ENCODE measurements at regions not wholly inside any gene's neighbourhood (a gene's known extent, or its start where the extent isn't known, plus 50 kb on each side); places are given as distances from the start of the nearest gene placed in this dataset.
"Not testable (repeated sequence)": the region's sequence is repeated elsewhere in the genome, so short reads cannot be mapped to it uniquely, and the experiment has no call there.

GRCh38 chr1:82782599-82782998, 981.9 kb downstream of the ADGRL2 start:
- DNase-seq (ENCODE audit: low spot score): no peak
- H3K36me3 Mint-ChIP-seq (ENCODE audit: low read depth): no peaks in the 10 kb centered on the region
- peaks cover 4% of the 10 kb centered on the region for H3K4me1 Mint-ChIP-seq (ENCODE audit: low read depth)
- H3K9me3 Mint-ChIP-seq: no peaks in the 10 kb centered on the region
- H3K27me3 Mint-ChIP-seq (ENCODE audit: low read depth): no peaks in the 10 kb centered on the region
- no peak overlapping the region for H3K27ac Mint-ChIP-seq
- no peak overlapping the region for H3K4me3 Mint-ChIP-seq

- H3K36me3 Mint-ChIP-seq (ENCODE audit: low read depth): no peaks in the 10 kb centered on the region
- DNase-seq (ENCODE audit: low spot score): no peak
- H3K4me3 Mint-ChIP-seq: no peak overlapping the region
These were observed 977.9 kb downstream of the ADGRL2 start for GRCh38 chr1:82778612-82779011.

GRCh38 chr1:82777240-82777639, 976.5 kb downstream of the ADGRL2 start:
- H3K4me1 Mint-ChIP-seq (ENCODE audit: low read depth): peaks cover 8% of the 10 kb centered on the region
- no peaks in the 10 kb centered on the region for H3K36me3 Mint-ChIP-seq (ENCODE audit: low read depth)
- H3K27ac Mint-ChIP-seq: peak overlapping the region; percentile 63
- no peaks in the 10 kb centered on the region for H3K27me3 Mint-ChIP-seq (ENCODE audit: low read depth)
- peak overlapping the region; percentile 4 for H3K4me3 Mint-ChIP-seq
- no peaks in the 10 kb centered on the region for H3K9me3 Mint-ChIP-seq
- DNase-seq (ENCODE audit: low spot score): no peak

More at GRCh38 chr1:82778612-82779011, 977.9 kb downstream of the ADGRL2 start:
- H3K4me1 Mint-ChIP-seq (ENCODE audit: low read depth): peaks cover 8% of the 10 kb centered on the region
- H3K9me3 Mint-ChIP-seq: no peaks in the 10 kb centered on the region
- no peak overlapping the region for H3K27ac Mint-ChIP-seq
- H3K27me3 Mint-ChIP-seq (ENCODE audit: low read depth): no peaks in the 10 kb centered on the region

GRCh38 chr1:82776730-82777129, 976.0 kb downstream of the ADGRL2 start:
- H3K4me3 Mint-ChIP-seq; H3K27me3 Mint-ChIP-seq (ENCODE audit: low read depth); DNase-seq (ENCODE audit: low spot score): not testable (repeated sequence)

DNA sequence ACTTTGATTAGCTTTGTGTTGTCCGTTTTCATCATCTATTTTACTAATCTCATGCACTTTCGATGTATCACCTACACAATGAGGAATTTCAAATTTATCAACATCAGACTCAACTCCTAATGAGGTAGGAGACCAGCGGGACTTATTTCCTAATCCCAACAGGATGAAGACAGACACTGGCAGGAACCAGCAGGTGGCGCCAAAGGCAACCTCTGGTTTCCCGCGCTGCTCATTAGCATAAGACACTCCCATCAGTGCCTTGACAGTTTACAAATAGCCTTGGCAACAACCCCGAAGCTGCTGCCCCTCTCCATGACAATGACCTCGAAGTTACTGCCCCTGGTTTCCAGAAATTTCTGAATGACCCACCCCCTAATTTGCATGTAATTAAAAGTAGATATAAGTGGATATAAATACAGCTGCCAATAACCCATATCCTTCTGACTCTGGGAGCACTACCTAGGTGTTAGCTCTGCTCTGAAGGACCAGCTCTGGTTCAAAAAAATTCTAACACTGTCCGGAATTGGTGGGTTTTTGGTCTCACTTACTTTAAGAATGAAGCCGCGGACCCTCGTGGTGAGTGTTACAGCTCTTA, 974.8 kb downstream of the ADGRL2 start:
- Mint-ChIP-seq H3K4me3 (no peak overlapping the region), H3K4me1 (ENCODE audit: low read depth) (peaks cover 8% of the 10 kb centered on the region), H3K27me3 (ENCODE audit: low read depth) (no peaks in the 10 kb centered on the region), H3K9me3 (no peaks in the 10 kb centered on the region), H3K27ac (no peak overlapping the region), H3K36me3 (ENCODE audit: low read depth) (no peaks in the 10 kb centered on the region)
- DNase-seq (ENCODE audit: low spot score): no peak

More at GRCh38 chr1:82776730-82777129, 976.0 kb downstream of the ADGRL2 start:
- not testable (repeated sequence) for H3K36me3 Mint-ChIP-seq (ENCODE audit: low read depth); H3K4me1 Mint-ChIP-seq (ENCODE audit: low read depth); H3K27ac Mint-ChIP-seq; H3K9me3 Mint-ChIP-seq

DNA sequence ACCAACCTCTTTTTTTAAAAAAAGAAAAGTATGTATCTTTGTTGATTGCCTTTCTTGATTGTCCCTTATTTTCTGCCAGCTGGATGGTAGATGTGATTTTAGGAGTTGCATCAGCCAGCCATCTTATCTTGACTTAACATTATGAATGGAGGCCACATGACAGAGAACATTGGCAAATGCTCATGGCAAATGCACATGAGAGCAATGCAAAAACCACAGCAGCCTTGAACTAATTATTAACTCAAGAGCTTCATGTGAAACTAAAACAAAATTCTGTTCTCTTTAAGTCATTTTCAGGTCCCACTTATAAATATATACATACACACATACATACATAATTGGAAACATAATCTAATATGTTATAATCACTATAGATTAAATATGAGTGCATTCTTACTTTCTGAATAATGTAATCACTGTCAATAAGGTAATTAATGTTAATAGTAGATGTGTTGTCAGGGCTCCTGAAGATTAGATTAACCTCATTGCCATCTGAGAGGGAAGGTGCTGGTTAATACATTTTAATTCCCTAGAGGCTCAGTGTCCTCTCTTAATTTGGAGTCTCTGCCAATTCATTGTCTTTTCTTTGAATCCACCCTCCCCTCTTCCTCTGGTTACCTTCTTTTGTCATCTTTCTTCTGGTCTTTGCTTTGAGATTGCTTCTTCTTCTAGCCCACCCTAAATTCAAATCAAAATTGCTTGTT, 962.2 kb downstream of the ADGRL2 start:
- H3K27ac Mint-ChIP-seq: no peak overlapping the region
- H3K4me1 Mint-ChIP-seq (ENCODE audit: low read depth): no peaks in the 10 kb centered on the region
- no peak for DNase-seq (ENCODE audit: low spot score)
- no peaks in the 10 kb centered on the region for H3K36me3 Mint-ChIP-seq (ENCODE audit: low read depth)
- no peaks in the 10 kb centered on the region for H3K27me3 Mint-ChIP-seq (ENCODE audit: low read depth)
- no peak overlapping the region for H3K4me3 Mint-ChIP-seq
- no peaks in the 10 kb centered on the region for H3K9me3 Mint-ChIP-seq

GRCh38 chr1:82759035-82759434, 958.3 kb downstream of the ADGRL2 start:
- no peaks in the 10 kb centered on the region for H3K4me1 Mint-ChIP-seq (ENCODE audit: low read depth)
- DNase-seq (ENCODE audit: low spot score): no peak
- H3K9me3 Mint-ChIP-seq: no peaks in the 10 kb centered on the region
- H3K4me3 Mint-ChIP-seq: no peak overlapping the region
- no peak overlapping the region for H3K27ac Mint-ChIP-seq
- H3K36me3 Mint-ChIP-seq (ENCODE audit: low read depth): no peaks in the 10 kb centered on the region
- H3K27me3 Mint-ChIP-seq (ENCODE audit: low read depth): no peaks in the 10 kb centered on the region

- no peaks in the 10 kb centered on the region for H3K27me3 Mint-ChIP-seq (ENCODE audit: low read depth)
- no peak for DNase-seq (ENCODE audit: low spot score)
- H3K27ac Mint-ChIP-seq: no peak overlapping the region
- no peak overlapping the region for H3K4me3 Mint-ChIP-seq
- H3K4me1 Mint-ChIP-seq (ENCODE audit: low read depth): no peaks in the 10 kb centered on the region
- no peaks in the 10 kb centered on the region for H3K9me3 Mint-ChIP-seq
- H3K36me3 Mint-ChIP-seq (ENCODE audit: low read depth): no peaks in the 10 kb centered on the region
These were observed 954.9 kb downstream of the ADGRL2 start for GRCh38 chr1:82755671-82756070.

DNA sequence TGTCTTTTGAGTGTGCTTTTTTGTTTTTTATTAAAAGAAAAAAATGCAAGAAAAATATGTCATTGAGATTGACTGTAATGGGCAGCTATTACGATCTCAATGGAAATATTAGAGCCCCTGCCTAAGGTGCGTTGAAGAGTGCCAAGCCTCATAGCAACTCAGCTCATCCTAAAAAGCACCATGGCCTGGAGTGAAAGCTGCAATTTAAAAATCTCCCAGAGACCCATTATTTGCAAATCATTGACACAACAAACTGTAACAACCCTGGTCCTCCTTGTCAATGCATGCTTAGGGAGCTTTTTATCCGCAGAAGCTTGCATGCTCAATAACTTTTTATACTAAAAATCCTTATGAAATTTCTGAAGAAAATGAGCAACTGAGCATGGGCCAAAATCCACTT, 954.5 kb downstream of the ADGRL2 start:
- no peak for DNase-seq (ENCODE audit: low spot score)
- no peaks in the 10 kb centered on the region for H3K9me3 Mint-ChIP-seq
- H3K4me1 Mint-ChIP-seq (ENCODE audit: low read depth): no peaks in the 10 kb centered on the region
- H3K27me3 Mint-ChIP-seq (ENCODE audit: low read depth): no peaks in the 10 kb centered on the region
- no peak overlapping the region for H3K4me3 Mint-ChIP-seq
- no peaks in the 10 kb centered on the region for H3K36me3 Mint-ChIP-seq (ENCODE audit: low read depth)
- no peak overlapping the region for H3K27ac Mint-ChIP-seq

DNA sequence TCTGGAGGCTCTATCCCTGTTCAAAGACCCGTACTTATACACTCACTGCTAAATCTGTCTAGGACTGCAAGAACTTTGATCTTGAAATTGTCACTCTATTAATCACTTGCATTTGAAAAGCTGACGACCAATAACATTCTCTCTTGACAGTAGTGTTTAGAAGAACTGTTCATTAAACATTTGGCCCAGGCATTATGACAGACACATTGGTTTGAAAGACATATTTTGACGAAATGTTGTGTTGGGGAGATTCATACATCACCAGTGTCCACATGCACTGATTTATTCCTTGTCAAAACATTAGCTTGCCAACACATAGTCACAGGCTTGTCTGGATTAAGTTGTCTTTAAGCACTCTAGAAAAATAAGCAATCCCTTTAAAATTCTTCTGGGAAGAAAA, 951.3 kb downstream of the ADGRL2 start:
- no peak for DNase-seq (ENCODE audit: low spot score)
- Mint-ChIP-seq H3K9me3 (no peaks in the 10 kb centered on the region), H3K27me3 (ENCODE audit: low read depth) (no peaks in the 10 kb centered on the region), H3K27ac (no peak overlapping the region), H3K4me3 (no peak overlapping the region), H3K36me3 (ENCODE audit: low read depth) (no peaks in the 10 kb centered on the region), H3K4me1 (ENCODE audit: low read depth) (no peaks in the 10 kb centered on the region)

DNA sequence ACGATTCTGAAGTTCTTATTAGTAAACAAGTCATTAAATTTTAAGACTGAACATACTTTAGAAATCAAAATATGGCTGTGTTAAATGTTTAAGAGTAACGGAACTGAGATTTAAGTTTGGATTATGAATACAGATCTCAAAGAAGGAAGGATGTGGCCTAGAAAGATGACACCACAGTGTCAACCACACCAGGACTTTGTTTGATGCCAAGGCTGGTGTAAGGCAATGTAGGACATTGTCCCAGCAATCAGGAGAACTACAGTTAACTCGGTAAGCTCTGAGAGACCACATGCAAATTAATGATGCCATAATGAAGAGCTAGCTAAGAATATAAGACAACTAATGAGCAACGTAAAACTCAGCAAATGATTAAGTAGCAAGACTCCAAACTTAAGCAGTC, 932.9 kb downstream of the ADGRL2 start:
- Mint-ChIP-seq H3K4me1 (ENCODE audit: low read depth) (no peaks in the 10 kb centered on the region), H3K27me3 (ENCODE audit: low read depth) (no peaks in the 10 kb centered on the region), H3K27ac (no peak overlapping the region), H3K4me3 (no peak overlapping the region), H3K9me3 (peaks cover 18% of the 10 kb centered on the region), H3K36me3 (ENCODE audit: low read depth) (no peaks in the 10 kb centered on the region)
- DNase-seq (ENCODE audit: low spot score): no peak

DNA sequence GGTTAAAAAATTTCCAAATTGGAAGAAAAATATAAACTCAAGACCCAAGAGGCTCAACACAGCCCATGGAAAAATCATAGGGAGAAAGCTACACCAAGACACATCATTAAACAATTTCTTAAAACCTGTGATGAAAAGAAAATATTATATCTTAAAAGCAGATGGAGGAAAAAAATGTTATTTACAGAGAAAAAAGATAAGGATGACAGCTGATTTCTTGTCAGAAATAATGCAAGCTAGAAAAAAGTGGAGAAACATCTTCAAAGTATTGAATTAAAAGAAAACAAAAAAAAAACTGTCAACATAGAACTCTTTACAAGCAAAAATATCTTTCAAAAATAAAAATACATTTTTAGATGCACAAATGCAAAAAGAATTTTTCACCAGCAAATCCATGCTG, 930.5 kb downstream of the ADGRL2 start:
- Mint-ChIP-seq H3K27ac (no peak overlapping the region), H3K9me3 (peaks cover 18% of the 10 kb centered on the region), H3K4me1 (ENCODE audit: low read depth) (no peaks in the 10 kb centered on the region), H3K36me3 (ENCODE audit: low read depth) (no peaks in the 10 kb centered on the region), H3K27me3 (ENCODE audit: low read depth) (no peaks in the 10 kb centered on the region), H3K4me3 (no peak overlapping the region)
- DNase-seq (ENCODE audit: low spot score): no peak

GRCh38 chr1:82728206-82728605, 927.5 kb downstream of the ADGRL2 start:
- no peak overlapping the region for H3K27ac Mint-ChIP-seq
- no peak overlapping the region for H3K4me3 Mint-ChIP-seq
- no peak for DNase-seq (ENCODE audit: low spot score)
- H3K9me3 Mint-ChIP-seq: peaks cover 18% of the 10 kb centered on the region
- no peaks in the 10 kb centered on the region for H3K27me3 Mint-ChIP-seq (ENCODE audit: low read depth)
- H3K36me3 Mint-ChIP-seq (ENCODE audit: low read depth): no peaks in the 10 kb centered on the region
- no peaks in the 10 kb centered on the region for H3K4me1 Mint-ChIP-seq (ENCODE audit: low read depth)

DNA sequence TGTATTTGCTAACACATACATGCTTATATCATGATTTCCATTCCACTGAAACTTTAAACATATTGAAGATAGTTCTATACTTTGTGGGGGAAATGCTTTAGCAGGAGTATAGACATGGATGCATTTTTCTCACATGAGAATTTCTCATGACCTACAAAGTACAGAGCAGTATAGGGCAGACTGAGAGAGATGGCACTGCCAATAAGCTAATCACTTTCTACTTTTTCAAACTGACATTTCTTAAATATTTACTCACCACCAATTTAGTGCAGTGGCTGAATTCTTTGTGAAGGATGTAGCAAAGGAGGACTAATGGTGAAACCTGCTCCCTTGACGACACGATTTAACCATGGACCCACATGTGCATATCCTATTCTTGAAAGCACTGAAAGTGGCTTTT, 923.5 kb downstream of the ADGRL2 start:
- Mint-ChIP-seq H3K36me3 (ENCODE audit: low read depth) (no peaks in the 10 kb centered on the region), H3K4me1 (ENCODE audit: low read depth) (no peaks in the 10 kb centered on the region), H3K4me3 (no peak overlapping the region), H3K27ac (no peak overlapping the region), H3K27me3 (ENCODE audit: low read depth) (no peaks in the 10 kb centered on the region), H3K9me3 (no peaks in the 10 kb centered on the region)
- no peak for DNase-seq (ENCODE audit: low spot score)

GRCh38 chr1:82722608-82723007, 921.9 kb downstream of the ADGRL2 start:
- H3K36me3 Mint-ChIP-seq (ENCODE audit: low read depth): no peaks in the 10 kb centered on the region
- no peaks in the 10 kb centered on the region for H3K27me3 Mint-ChIP-seq (ENCODE audit: low read depth)
- no peak overlapping the region for H3K4me3 Mint-ChIP-seq
- H3K9me3 Mint-ChIP-seq: no peaks in the 10 kb centered on the region
- no peaks in the 10 kb centered on the region for H3K4me1 Mint-ChIP-seq (ENCODE audit: low read depth)
- no peak overlapping the region for H3K27ac Mint-ChIP-seq
- no peak for DNase-seq (ENCODE audit: low spot score)

Measured in T-helper 2 cell treated with Interferon-gamma antibody and Interleukin-4, amounts not matched to agents 5 μg/mL and 100 μg/mL, for 36 hours (primary cell).